ENCODE measurements at regions not wholly inside any gene's neighbourhood (a gene's known extent, or its start where the extent isn't known, plus 50 kb on each side); places are given as distances from the start of the nearest gene placed in this dataset.

GRCh38 chr4:45455217-45455616, 668.6 kb downstream of the GABRG1 start:
- DNase-seq (ENCODE audit: low read depth, low spot score) (no peak), FAIRE-seq (no peak)
- POLR2A ChIA-PET, result no interaction called here

More at GRCh38 chr4:45455217-45455616, 668.6 kb downstream of the GABRG1 start:
- CTCF ChIA-PET, result no interaction called here
- no peaks in the 10 kb centered on the region for H3K36me3 ChIP-seq (ENCODE audit: control insufficient read depth in 2 of 2, extremely low read depth in 1 of 2, insufficient read depth in 2 of 2, low read length in 2 of 2)
- TF ChIP-seq MAX (IDR thresholded peaks at IDR 0.05; ENCODE audit: insufficient read depth, insufficient read length) (no peak), CTCF (IDR thresholded peaks at IDR 0.05; ENCODE audit: extremely low read depth in 1 of 2, insufficient read depth in 1 of 2, low read depth in 1 of 2, low read length in 2 of 2) (no peak), EZH2 (IDR thresholded peaks at IDR 0.05; ENCODE audit: borderline replicate concordance, low read depth, low read length, severe bottlenecking) (no peak), POLR2AphosphoS5 (IDR thresholded peaks at IDR 0.05; ENCODE audit: insufficient read depth, low read depth, low read length) (no peak), FOS (IDR thresholded peaks at IDR 0.05; ENCODE audit: borderline replicate concordance, insufficient read depth, low read length) (no peak), MYC (IDR thresholded peaks at IDR 0.05; ENCODE audit: low read depth, low read length) (no peak), JUN (IDR thresholded peaks at IDR 0.05; ENCODE audit: borderline replicate concordance, insufficient read depth, insufficient read length, low read depth) (no peak), GATA2 (IDR thresholded peaks at IDR 0.05; ENCODE audit: insufficient read depth, insufficient read length, low read depth, low read length) (no peak), POLR2A (IDR thresholded peaks at IDR 0.05; ENCODE audit: low read depth, low read length) (no peak)
- no peaks in the 10 kb centered on the region for H3K9me1 ChIP-seq (replicated peaks; ENCODE audit: control insufficient read depth, extremely low read depth, insufficient read depth, low read length)
- BruUV-seq (replicated peaks), result no TSS peak
- no peak overlapping the region for H3K27ac ChIP-seq (ENCODE audit: insufficient read depth, low read depth, low read length)
- H3K4me3 ChIP-seq (replicated peaks in 1 of 3; ENCODE audit: insufficient read depth in 1 of 3, low read depth in 1 of 3, low read length in 3 of 3), result no peak overlapping the region
- no peaks in the 10 kb centered on the region for H4K20me1 ChIP-seq (replicated peaks; ENCODE audit: control insufficient read depth, extremely low read depth, insufficient read depth, low read length)
- H2AFZ ChIP-seq (ENCODE audit: low read depth, low read length), result no peak overlapping the region
- dilution Hi-C loops (cut with MboI; ENCODE audit: extremely low pct_ligation_motif_present, low sequenced_read_pairs) (no loop called here), intact Hi-C loops (cut with micrococcal nuclease) (no loop called here)
- no peak overlapping the region for H3K4me2 ChIP-seq (ENCODE audit: insufficient read depth, low read length)
- no peaks in the 10 kb centered on the region for H3K4me1 ChIP-seq (ENCODE audit: control insufficient read depth, extremely low read depth, insufficient read depth, low read length)
- no peaks in the 10 kb centered on the region for H3K27me3 ChIP-seq (ENCODE audit: control insufficient read depth in 2 of 2, insufficient read depth in 2 of 2, low read length in 2 of 2)
- H3K79me2 ChIP-seq (ENCODE audit: control insufficient read depth, insufficient read depth, low read length), result no peaks in the 10 kb centered on the region
- H3K9ac ChIP-seq (replicated peaks; ENCODE audit: extremely low read depth, insufficient read depth, low read length), result no peak overlapping the region
- no peaks in the 10 kb centered on the region for H3K9me3 ChIP-seq (replicated peaks; ENCODE audit: control insufficient read depth, insufficient read depth, low read length)

Data from endothelial cell of umbilical vein (primary cell).